PC-3 (cell line): ENCODE measurements at regions not wholly inside any gene's neighbourhood (a gene's known extent, or its start where the extent isn't known, plus 50 kb on each side); places are given as distances from the start of the nearest gene placed in this dataset.

Source experiments
- ATAC-seq: fragments of 200-7000 bp; cut with Tn5 transposase; 2 replicates; pipeline ENCODE4 v1.9.1; 2020; ENCODE audit warnings: mild to moderate bottlenecking, moderate library complexity
- BruUV-seq: library from RNA; stranded (reverse); fragments of 400-500 nt; replicated peaks from 2 replicates; lab custom pipeline; 2021; lab: Mats Ljungman, UMichigan
- CTCF ChIA-PET: fragments of 300-600 bp; sonication (Branson Sonifier 250); formaldehyde crosslinking; loops from one replicate; lab custom pipeline; 2022; ENCODE audit warnings: antibody characterized with exemption; lab: Charles Lee
- POLR2A ChIA-PET: fragments of 300-600 bp; sonication (Branson Sonifier 250); formaldehyde crosslinking; loops from one replicate; lab custom pipeline; 2022; ENCODE audit warnings: antibody characterized with exemption; ENCODE audit not compliant: unreplicated experiment; lab: Charles Lee
- DNase-seq: peaks from one replicate; pipeline ENCODE4 v3.0.0-alpha.2; 2015
- H2AFZ ChIP-seq: fragments of 300-600 bp; sonication (generic); 2 replicates; pipeline ENCODE4 v1.6.0; 2016; ENCODE audit warnings: antibody characterized with exemption, low read length
- H3F3A ChIP-seq: fragments of 300-600 bp; sonication (generic); one replicate; pipeline ENCODE4 v1.6.0; 2017; ENCODE audit warnings: antibody characterized with exemption, low read length, control low read depth, mild to moderate bottlenecking; ENCODE audit not compliant: unreplicated experiment
- H3K27ac ChIP-seq: fragments of 300-600 bp; sonication (generic); 2 replicates; pipeline ENCODE4 v1.5.1; 2016; ENCODE audit warnings: mild to moderate bottlenecking, low read length
- H3K27me3 ChIP-seq: fragments of 300-600 bp; sonication (generic); 2 replicates; pipeline ENCODE4 v1.6.1; 2016; ENCODE audit warnings: low read length, mixed read lengths
- H3K36me3 ChIP-seq: fragments of 300-600 bp; sonication (generic); 2 replicates; pipeline ENCODE4 v1.6.1; 2016; ENCODE audit warnings: low read depth, mixed run types, low read length, mixed read lengths
- H3K4me1 ChIP-seq: fragments of 300-600 bp; sonication (generic); 2 replicates; pipeline ENCODE4 v1.5.1; 2016; ENCODE audit warnings: low read length; ENCODE audit not compliant: insufficient read depth
- H3K4me2 ChIP-seq: fragments of 300-600 bp; sonication (generic); 2 replicates; pipeline ENCODE4 v1.6.0; 2016; ENCODE audit warnings: low read length
- H3K4me3 ChIP-seq: fragments of 300-600 bp; sonication (generic); 2 replicates; pipeline ENCODE4 v1.5.1; 2016; ENCODE audit warnings: mild to moderate bottlenecking, low read length, mixed read lengths
- H3K79me2 ChIP-seq: fragments of 300-600 bp; sonication (generic); 2 replicates; pipeline ENCODE4 v1.6.1; 2017; ENCODE audit warnings: low read length, mixed read lengths
- H3K9ac ChIP-seq: fragments of 300-600 bp; sonication (generic); 2 replicates; pipeline ENCODE4 v1.6.0; 2016; ENCODE audit warnings: mild to moderate bottlenecking, low read length
- H3K9me2 ChIP-seq: fragments of 300-600 bp; sonication (generic); replicated peaks from 2 replicates; pipeline ENCODE4 v1.6.1; 2016; ENCODE audit warnings: mixed run types, low read length, mixed read lengths
- H3K9me3 ChIP-seq: fragments of 300-600 bp; sonication (generic); 2 replicates; pipeline ENCODE4 v1.6.1; 2016; ENCODE audit warnings: low read length, mixed read lengths
- H4K20me1 ChIP-seq: fragments of 300-600 bp; sonication (generic); 2 replicates; pipeline ENCODE4 v1.6.1; 2016; ENCODE audit warnings: low read length, mixed read lengths
- CTCF ChIP-seq: fragments of 300-600 bp; sonication (generic); conservative IDR thresholded peaks from 2 replicates; pipeline ENCODE4 v1.5.1; 2017; ENCODE audit warnings: antibody characterized with exemption, low read depth, mild to moderate bottlenecking, low read length
- EZH2 ChIP-seq: fragments of 300-600 bp; sonication (generic); IDR thresholded peaks from one replicate; pipeline ENCODE4 v1.6.1; 2017; ENCODE audit warnings: antibody characterized with exemption, mild to moderate bottlenecking, low read length; ENCODE audit not compliant: unreplicated experiment
- EZH2phosphoT487 ChIP-seq: fragments of 300-600 bp; sonication (generic); IDR thresholded peaks from 2 replicates; pipeline ENCODE4 v1.6.1; 2018; ENCODE audit warnings: mild to moderate bottlenecking, antibody characterized with exemption, low read length, borderline replicate concordance
- intact Hi-C: fragments of 100-400 bp; cut with micrococcal nuclease; formaldehyde crosslinking; loops from 2 replicates; pipeline ENCODE4 v1.9.0; 2023

DNA sequence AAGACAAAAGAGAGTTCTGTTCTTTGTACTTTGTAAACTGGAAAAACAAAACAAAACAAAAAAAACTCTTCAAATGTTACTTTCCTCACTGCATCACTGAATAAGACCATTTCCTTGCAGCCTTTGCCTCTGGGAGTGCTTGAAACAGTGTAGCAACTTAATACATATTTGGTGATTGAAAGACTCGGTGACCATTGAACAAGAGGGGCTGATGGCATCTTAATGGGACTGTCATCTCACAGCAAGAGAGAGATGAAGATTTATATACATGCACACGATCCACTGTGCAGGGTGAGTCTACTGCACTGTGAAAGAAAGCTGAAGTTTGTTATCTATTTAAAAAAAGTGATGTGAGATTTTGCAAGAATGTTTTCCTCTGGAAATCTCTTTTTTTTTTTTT lies 111.9 kb upstream of the KLHL25 start:
- intact Hi-C loops: no loop called here
- DNase-seq (no peak), ATAC-seq (no peak)
- Histone ChIP-seq H3K9me3 (no peaks in the 10 kb centered on the region), H3K4me2 (no peak overlapping the region), H3K27me3 (peaks cover 34% of the 10 kb centered on the region), H3K27ac (no peak overlapping the region), H3K79me2 (no peaks in the 10 kb centered on the region), H3F3A (no peaks in the 10 kb centered on the region), H3K9ac (no peak overlapping the region), H3K36me3 (no peaks in the 10 kb centered on the region), H3K4me1 (no peaks in the 10 kb centered on the region), H3K4me3 (no peak overlapping the region), H2AFZ (no peak overlapping the region), H4K20me1 (no peaks in the 10 kb centered on the region), H3K9me2 (no peaks in the 10 kb centered on the region)
- no TSS peak for BruUV-seq
- ChIA-PET CTCF (no interaction called here), POLR2A (no interaction called here)
- TF ChIP-seq EZH2 (no peak), EZH2phosphoT487 (no peak), CTCF (no peak)

- Histone ChIP-seq H3K9me3 (no peaks in the 10 kb centered on the region), H3F3A (no peaks in the 10 kb centered on the region), H3K27me3 (peaks cover 26% of the 10 kb centered on the region), H2AFZ (no peak overlapping the region), H3K9ac (no peak overlapping the region), H3K4me3 (no peak overlapping the region), H3K36me3 (no peaks in the 10 kb centered on the region), H3K4me1 (no peaks in the 10 kb centered on the region), H3K79me2 (no peaks in the 10 kb centered on the region), H3K4me2 (no peak overlapping the region), H3K27ac (no peak overlapping the region), H3K9me2 (no peaks in the 10 kb centered on the region), H4K20me1 (no peaks in the 10 kb centered on the region)
- CTCF ChIA-PET: no interaction called here
- DNase-seq (no peak), ATAC-seq (no peak)
- POLR2A ChIA-PET: no interaction called here
- no TSS peak for BruUV-seq
- TF ChIP-seq CTCF (no peak), EZH2phosphoT487 (no peak), EZH2 (no peak)
- intact Hi-C loops: no loop called here
These were observed 116.1 kb upstream of the KLHL25 start for GRCh38 chr15:85910834-85911233.

DNA sequence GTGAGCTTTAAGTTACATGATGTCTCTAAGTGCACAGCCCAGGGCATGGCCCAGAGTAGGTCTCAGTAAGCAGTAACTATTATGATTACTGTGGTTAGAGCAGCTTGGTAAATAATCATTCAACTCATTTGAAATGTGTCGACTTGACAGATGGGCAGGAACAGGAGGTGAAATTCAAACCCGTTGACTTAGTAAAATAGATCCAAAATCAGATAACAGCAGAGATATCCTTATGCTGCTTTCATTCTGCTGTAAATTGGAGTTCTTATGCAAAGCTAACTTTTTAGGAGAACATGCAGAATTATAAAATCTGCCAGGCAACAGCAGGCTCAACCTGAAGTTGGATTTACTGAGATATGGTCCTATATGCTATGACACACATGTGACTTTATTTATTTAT lies 118.7 kb upstream of the KLHL25 start:
- ATAC-seq (no peak), DNase-seq (no peak)
- intact Hi-C loops: no loop called here
- Histone ChIP-seq H3F3A (no peaks in the 10 kb centered on the region), H3K27me3 (peaks cover 16% of the 10 kb centered on the region), H4K20me1 (no peaks in the 10 kb centered on the region), H3K9me2 (no peaks in the 10 kb centered on the region), H3K9me3 (no peaks in the 10 kb centered on the region), H3K4me3 (no peak overlapping the region), H3K4me1 (no peaks in the 10 kb centered on the region), H3K27ac (no peak overlapping the region), H2AFZ (no peak overlapping the region), H3K4me2 (no peak overlapping the region), H3K36me3 (no peaks in the 10 kb centered on the region), H3K79me2 (no peaks in the 10 kb centered on the region), H3K9ac (no peak overlapping the region)
- ChIA-PET POLR2A (no interaction called here), CTCF (no interaction called here)
- no peak for TF ChIP-seq CTCF
- no peak for TF ChIP-seq EZH2
- TF ChIP-seq EZH2phosphoT487: no peak
- BruUV-seq: no TSS peak
